GM12878 (cell line): ENCODE measurements at regions not wholly inside any gene's neighbourhood (a gene's known extent, or its start where the extent isn't known, plus 50 kb on each side); places are given as distances from the start of the nearest gene placed in this dataset.

ENCODE experiments used
- BRCA1 ChIP-seq: IDR thresholded peaks from 2 replicates; pipeline ENCODE4 v1.6.1; 2011; ENCODE audit warnings: low read depth, low read length, improper control_type of control experiment
- CBX3 ChIP-seq: fragments of 200-600 bp; sonication (generic); IDR thresholded peaks from 2 replicates; pipeline ENCODE4 v1.6.1; 2016; ENCODE audit warnings: low read depth, borderline replicate concordance
- ETV6 ChIP-seq, 2 experiments: fragments of 450-650 bp in 1 of 2; IDR thresholded peaks in 1 of 2; conservative IDR thresholded peaks in 1 of 2; 2 replicates each; pipeline ENCODE4 v1.6.1; 2014; ENCODE audit warnings: antibody characterized with exemption in 1 of 2, borderline replicate concordance in 1 of 2, low read depth in 1 of 2, mild to moderate bottlenecking in 1 of 2, moderate library complexity in 1 of 2
- HDGF ChIP-seq: fragments of 450-650 bp; IDR thresholded peaks from 2 replicates; pipeline ENCODE4 v1.6.1; 2016; ENCODE audit warnings: antibody characterized with exemption
- MLLT1 ChIP-seq: fragments of 450-650 bp; IDR thresholded peaks from 2 replicates; pipeline ENCODE4 v1.6.1; 2016; ENCODE audit warnings: mild to moderate bottlenecking
- NFYA ChIP-seq: IDR thresholded peaks from 2 replicates; pipeline ENCODE4 v1.6.1; 2011; ENCODE audit warnings: low read depth, mild to moderate bottlenecking, low read length, improper control_type of control experiment, borderline replicate concordance
- SKIL ChIP-seq: fragments of 450-650 bp; IDR thresholded peaks from 2 replicates; pipeline ENCODE4 v1.6.1; 2017; ENCODE audit warnings: mild to moderate bottlenecking, low read depth, inconsistent platforms; ENCODE audit not compliant: poor library complexity, severe bottlenecking
- ZNF687 ChIP-seq: fragments of 450-650 bp; IDR thresholded peaks from 2 replicates; pipeline ENCODE4 v1.6.1; 2017; ENCODE audit warnings: mild to moderate bottlenecking, moderate library complexity

DNA sequence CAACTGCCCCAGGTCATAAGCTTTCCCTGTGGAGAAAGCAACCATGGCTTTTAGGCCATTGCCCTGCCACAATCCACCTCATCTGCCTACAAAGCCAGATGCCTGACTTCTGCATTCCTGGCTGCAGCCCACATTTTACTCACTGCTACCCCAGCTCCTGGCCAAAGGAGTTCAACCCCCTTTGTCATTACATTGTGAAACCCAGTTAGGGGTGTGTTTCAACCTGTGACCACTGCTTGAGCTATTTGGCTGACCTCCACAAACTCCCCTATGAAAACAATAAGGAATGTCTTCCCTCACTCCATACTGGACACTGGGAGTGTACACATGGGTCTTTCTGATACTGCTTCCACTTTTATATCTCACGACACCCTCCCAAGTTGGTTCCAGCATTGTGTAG lies 589.2 kb downstream of the SH3BGRL start (continued):
- TF ChIP-seq BRCA1, result no peak
- no peak for TF ChIP-seq MLLT1
- no peak for TF ChIP-seq NFYA
- TF ChIP-seq SKIL, result no peak
- TF ChIP-seq HDGF, result no peak
- TF ChIP-seq CBX3, result no peak
- no peak for TF ChIP-seq ETV6 (conservative IDR thresholded peaks at IDR 0.05 in 1 of 2, IDR thresholded peaks at IDR 0.05 in 1 of 2; ENCODE audit: borderline replicate concordance in 1 of 2, low read depth in 1 of 2)
- TF ChIP-seq ZNF687, result no peak
